GM12892 (cell line): ENCODE measurements at regions not wholly inside any gene's neighbourhood (a gene's known extent, or its start where the extent isn't known, plus 50 kb on each side); places are given as distances from the start of the nearest gene placed in this dataset.

ENCODE experiments used
- POLR2A ChIP-seq: IDR thresholded peaks from 2 replicates; pipeline ENCODE4 v1.6.1; 2011; ENCODE audit warnings: low read depth, low read length, control low read depth
- POLR2AphosphoS5 ChIP-seq: IDR thresholded peaks from 2 replicates; pipeline ENCODE4 v1.6.1; 2011; ENCODE audit warnings: low read depth, low read length, control low read depth
- TAF1 ChIP-seq: IDR thresholded peaks from 2 replicates; pipeline ENCODE4 v1.6.1; 2011; ENCODE audit warnings: low read depth, mild to moderate bottlenecking, control low read depth, low read length, borderline replicate concordance

- TF ChIP-seq POLR2A (no peak), TAF1 (no peak), POLR2AphosphoS5 (no peak)
Observed at GRCh38 chr1:17877316-17877715, 122.2 kb downstream of the ACTL8 start.
